GM23248 (cell line): ENCODE measurements at regions not wholly inside any gene's neighbourhood (a gene's known extent, or its start where the extent isn't known, plus 50 kb on each side); places are given as distances from the start of the nearest gene placed in this dataset.

Source experiments
- EZH2 ChIP-seq: fragments of 200-600 bp; sonication (generic); IDR thresholded peaks from 2 replicates; pipeline ENCODE4 v1.6.1; 2018; ENCODE audit warnings: antibody characterized with exemption, mild to moderate bottlenecking; ENCODE audit not compliant: insufficient read depth, poor library complexity, severe bottlenecking
- EZH2phosphoT487 ChIP-seq: fragments of 200-600 bp; sonication (generic); IDR thresholded peaks from 2 replicates; pipeline ENCODE4 v1.6.1; 2018; ENCODE audit warnings: antibody characterized with exemption, moderate library complexity, mild to moderate bottlenecking, low read depth; ENCODE audit not compliant: insufficient read depth

DNA sequence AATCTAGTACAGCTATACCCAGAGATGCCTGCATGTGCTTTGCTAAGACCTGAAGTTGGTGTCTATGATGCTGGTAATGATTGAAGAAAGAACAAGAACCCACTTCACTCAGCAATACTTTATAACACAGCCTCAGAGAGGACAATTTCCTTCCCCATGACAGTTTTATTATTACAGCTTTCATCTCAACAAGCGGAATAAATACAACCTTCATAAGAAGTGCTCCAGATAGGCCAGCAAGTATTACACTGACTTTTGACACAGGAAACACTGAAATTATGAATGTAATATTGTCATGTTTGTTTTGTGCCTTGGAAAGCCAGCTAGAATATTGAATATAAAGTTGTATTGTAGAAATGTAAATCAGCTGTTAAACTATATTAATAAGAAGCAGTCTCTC is 557.4 kb upstream of the ARPP21 start:
- no peak for TF ChIP-seq EZH2
- TF ChIP-seq EZH2phosphoT487, result no peak
